MCF 10A (cell line): ENCODE measurements at regions not wholly inside any gene's neighbourhood (a gene's known extent, or its start where the extent isn't known, plus 50 kb on each side); places are given as distances from the start of the nearest gene placed in this dataset.

Experiments used
- BruUV-seq: library from RNA; stranded (reverse); fragments of 400-500 nt; replicated peaks from 2 replicates; lab custom pipeline; 2021; lab: Mats Ljungman, UMichigan
- CTCF ChIA-PET: fragments of 300-600 bp; sonication (Branson Sonifier 250); formaldehyde crosslinking; extraction: SDS; loops from one replicate; lab custom pipeline; 2021; ENCODE audit warnings: antibody characterized with exemption, inconsistent platforms; lab: Yijun Ruan, JAX
- POLR2A ChIA-PET: fragments of 300-600, 350-650 bp; sonication (Branson Sonifier 250); formaldehyde crosslinking; extraction: SDS; loops from one replicate; lab custom pipeline; 2020; ENCODE audit warnings: antibody characterized with exemption, inconsistent platforms; lab: Yijun Ruan, JAX
- DNase-seq: peaks from one replicate; pipeline ENCODE4 v3.0.0-alpha.2; 2018; ENCODE audit not compliant: unreplicated experiment
- H3K27ac Mint-ChIP-seq: one replicate; pipeline ENCODE4 v1.8.0; 2022; ENCODE audit warnings: mild to moderate bottlenecking, low read depth, mixed read lengths; ENCODE audit not compliant: unreplicated experiment
- H3K27me3 Mint-ChIP-seq: one replicate; pipeline ENCODE4 v1.8.0; 2022; ENCODE audit warnings: mixed read lengths; ENCODE audit not compliant: insufficient read depth, unreplicated experiment
- H3K36me3 Mint-ChIP-seq: one replicate; pipeline ENCODE4 v1.8.0; 2022; ENCODE audit warnings: mild to moderate bottlenecking, moderate library complexity, mixed read lengths; ENCODE audit not compliant: insufficient read depth, unreplicated experiment
- H3K4me1 Mint-ChIP-seq: one replicate; pipeline ENCODE4 v1.8.0; 2022; ENCODE audit warnings: mixed read lengths; ENCODE audit not compliant: insufficient read depth, unreplicated experiment
- H3K4me3 Mint-ChIP-seq: one replicate; pipeline ENCODE4 v1.8.0; 2022; ENCODE audit warnings: mild to moderate bottlenecking, moderate library complexity, mixed read lengths; ENCODE audit not compliant: unreplicated experiment
- H3K9me3 Mint-ChIP-seq: one replicate; pipeline ENCODE4 v1.8.0; 2022; ENCODE audit warnings: mixed read lengths; ENCODE audit not compliant: unreplicated experiment
- intact Hi-C: fragments of 100-400 bp; cut with micrococcal nuclease; formaldehyde crosslinking; loops from 2 replicates; pipeline ENCODE4 v1.14.1; 2022
- TF ChIP-seq, protein P1 (sequence below): fragments of 200-600 bp; IDR thresholded peaks from one replicate; pipeline ENCODE4 v1.8.0; 2022; ENCODE audit warnings: antibody characterized with exemption, mild to moderate bottlenecking; ENCODE audit not compliant: unreplicated experiment

DNA sequence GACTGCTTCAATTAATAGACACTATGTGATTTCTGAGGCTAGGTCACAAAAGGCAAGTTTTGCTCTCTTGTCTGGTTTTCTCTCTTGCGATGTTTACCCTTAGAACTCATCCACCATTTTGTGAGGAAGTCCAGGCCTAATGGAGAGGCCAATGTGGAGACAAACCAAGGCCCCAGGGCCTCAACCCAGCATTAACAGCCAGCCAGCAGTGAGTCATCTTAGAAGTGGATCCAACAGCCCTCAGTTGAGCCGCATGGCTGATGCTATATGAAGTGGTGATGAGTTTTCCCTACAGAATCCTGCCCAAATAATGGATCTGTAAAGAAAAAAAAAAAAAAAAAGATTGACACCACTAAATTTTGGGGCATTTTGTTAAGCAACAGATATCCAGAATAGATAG lies 95.1 kb downstream of the DNTTIP2 start:
- ChIA-PET CTCF (interaction anchor here (0.7 kb wide), 1 partner anchor 34 kb away, joined by 3 read pairs; no protein-coding TSS in a partner anchor), POLR2A (no interaction called here)
- Mint-ChIP-seq H3K36me3 (peaks cover 6% of the 10 kb centered on the region), H3K4me3 (no peak overlapping the region), H3K4me1 (peaks cover 23% of the 10 kb centered on the region), H3K9me3 (peaks cover 7% of the 10 kb centered on the region), H3K27ac (no peak overlapping the region), H3K27me3 (no peaks in the 10 kb centered on the region)
- TF ChIP-seq, protein P1, sequence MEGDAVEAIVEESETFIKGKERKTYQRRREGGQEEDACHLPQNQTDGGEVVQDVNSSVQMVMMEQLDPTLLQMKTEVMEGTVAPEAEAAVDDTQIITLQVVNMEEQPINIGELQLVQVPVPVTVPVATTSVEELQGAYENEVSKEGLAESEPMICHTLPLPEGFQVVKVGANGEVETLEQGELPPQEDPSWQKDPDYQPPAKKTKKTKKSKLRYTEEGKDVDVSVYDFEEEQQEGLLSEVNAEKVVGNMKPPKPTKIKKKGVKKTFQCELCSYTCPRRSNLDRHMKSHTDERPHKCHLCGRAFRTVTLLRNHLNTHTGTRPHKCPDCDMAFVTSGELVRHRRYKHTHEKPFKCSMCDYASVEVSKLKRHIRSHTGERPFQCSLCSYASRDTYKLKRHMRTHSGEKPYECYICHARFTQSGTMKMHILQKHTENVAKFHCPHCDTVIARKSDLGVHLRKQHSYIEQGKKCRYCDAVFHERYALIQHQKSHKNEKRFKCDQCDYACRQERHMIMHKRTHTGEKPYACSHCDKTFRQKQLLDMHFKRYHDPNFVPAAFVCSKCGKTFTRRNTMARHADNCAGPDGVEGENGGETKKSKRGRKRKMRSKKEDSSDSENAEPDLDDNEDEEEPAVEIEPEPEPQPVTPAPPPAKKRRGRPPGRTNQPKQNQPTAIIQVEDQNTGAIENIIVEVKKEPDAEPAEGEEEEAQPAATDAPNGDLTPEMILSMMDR: no peak
- intact Hi-C loops: no loop called here
- no TSS peak for BruUV-seq
- DNase-seq: no peak

DNA sequence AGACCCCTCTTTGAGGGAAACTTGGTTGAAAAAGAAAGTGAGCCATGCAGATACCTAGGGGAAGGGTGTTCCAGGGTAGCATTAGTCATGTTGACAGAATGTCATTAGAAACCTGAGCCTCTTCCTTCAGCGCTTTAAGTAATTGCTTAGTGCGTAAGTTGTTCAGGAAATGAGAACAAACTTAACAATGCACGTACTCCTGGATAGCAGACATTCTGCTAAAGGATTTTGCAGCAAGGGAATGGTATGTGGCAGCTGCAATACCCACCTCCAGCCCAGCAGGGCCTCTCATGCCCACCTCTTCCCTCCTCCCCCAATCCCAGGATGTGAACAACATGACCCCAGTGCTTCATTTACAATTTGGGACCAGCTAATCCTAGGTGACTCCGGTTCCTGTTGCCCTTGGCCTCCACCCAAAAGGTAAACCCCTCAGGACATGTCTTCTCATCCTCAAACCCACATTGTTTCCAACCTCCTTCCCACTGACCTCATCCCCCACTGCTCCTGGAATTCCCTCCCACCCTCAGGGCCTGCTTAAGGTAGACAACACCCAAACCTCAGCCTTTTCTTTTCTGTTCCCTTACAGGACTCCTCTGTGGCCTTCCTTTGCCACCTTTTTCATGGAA lies 98.0 kb upstream of the BCAR3 start:
- H3K4me1 Mint-ChIP-seq: peaks cover 51% of the 10 kb centered on the region
- H3K27me3 Mint-ChIP-seq: no peaks in the 10 kb centered on the region
- TF ChIP-seq, protein P1: no peak
- peak overlapping the region; percentile 92 for H3K27ac Mint-ChIP-seq
- H3K9me3 Mint-ChIP-seq: peaks cover 1% of the 10 kb centered on the region
- POLR2A ChIA-PET: interaction anchor here (0.6 to 4.0 kb wide), 17 partner anchors 13 to 337 kb away, joined by 3 to 25 read pairs (median 4); partner anchors contain the start of genes BCAR3 and FNBP1L
- peak overlapping the region; percentile 44 for H3K4me3 Mint-ChIP-seq
- intact Hi-C loops: loop anchor here (2.0 kb wide), 3 partner anchors 25 to 41 kb away; no protein-coding TSS in a partner anchor
- peak; percentile 100 for DNase-seq
- CTCF ChIA-PET: interaction anchor here (0.7 to 4.2 kb wide), 5 partner anchors 10 to 311 kb away, joined by 3 to 21 read pairs (median 3); no protein-coding TSS in a partner anchor
- H3K36me3 Mint-ChIP-seq: peaks cover 6% of the 10 kb centered on the region
- BruUV-seq: no TSS peak

DNA sequence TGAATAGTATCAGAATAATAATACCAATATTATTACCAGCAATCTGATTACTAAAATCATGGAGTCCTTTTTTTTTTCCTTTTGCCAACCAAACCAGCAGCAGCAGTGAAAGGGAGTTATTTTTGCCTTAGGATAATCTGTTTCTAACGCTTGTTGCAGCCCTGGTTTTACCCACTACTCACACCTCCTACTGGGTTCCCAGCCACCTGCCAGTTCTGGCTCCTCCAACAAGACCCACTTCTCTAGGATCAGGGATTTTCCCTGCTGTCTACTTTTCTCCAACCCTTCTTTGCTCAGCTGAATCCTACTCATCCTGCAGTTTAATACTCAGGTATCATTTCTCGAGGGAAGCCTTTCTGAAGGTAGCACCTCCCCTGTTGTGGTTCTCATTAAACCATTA lies 96.8 kb upstream of the BCAR3 start:
- H3K4me1 Mint-ChIP-seq: peaks cover 51% of the 10 kb centered on the region
- H3K36me3 Mint-ChIP-seq: peaks cover 6% of the 10 kb centered on the region
- DNase-seq: no peak
- intact Hi-C loops: loop anchor here (2.0 kb wide), 3 partner anchors 24 to 40 kb away; no protein-coding TSS in a partner anchor
- no TSS peak for BruUV-seq
- H3K9me3 Mint-ChIP-seq: no peaks in the 10 kb centered on the region
- no peak overlapping the region for H3K4me3 Mint-ChIP-seq
- POLR2A ChIA-PET: interaction anchor here (0.9 to 2.8 kb wide), 10 partner anchors 23 to 331 kb away, joined by 3 to 25 read pairs (median 7); partner anchors contain the start of genes BCAR3 and FNBP1L
- CTCF ChIA-PET: interaction anchor here (0.7 to 4.2 kb wide), 8 partner anchors 11 to 149 kb away, joined by 3 to 21 read pairs (median 3); partner anchors contain the start of gene BCAR3
- peak overlapping the region; percentile 92 for H3K27ac Mint-ChIP-seq
- TF ChIP-seq, protein P1: no peak
- no peaks in the 10 kb centered on the region for H3K27me3 Mint-ChIP-seq

DNA sequence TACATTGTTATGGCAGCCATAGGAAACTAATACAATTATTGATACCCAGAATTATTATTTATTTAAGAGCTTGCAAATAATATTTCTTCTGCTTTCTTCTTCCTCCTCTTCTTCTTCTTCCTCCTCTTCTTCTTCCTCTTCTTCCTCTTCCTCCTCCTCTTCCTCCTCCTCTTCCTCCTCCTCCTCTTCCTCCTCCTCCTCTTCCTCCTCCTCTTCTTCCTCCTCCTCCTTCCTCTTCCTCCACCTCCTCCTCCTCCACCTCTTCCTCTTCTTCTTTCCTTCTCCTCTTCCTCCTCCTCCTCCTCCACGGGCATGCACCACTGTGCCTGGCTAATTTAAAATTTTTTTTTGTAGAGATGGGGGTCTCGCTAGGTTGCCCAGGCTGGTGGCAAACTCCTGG lies 95.6 kb upstream of the BCAR3 start:
- H3K27ac Mint-ChIP-seq: peak overlapping the region; percentile 94
- H3K9me3 Mint-ChIP-seq: no peaks in the 10 kb centered on the region
- no TSS peak for BruUV-seq
- peaks cover 11% of the 10 kb centered on the region for H3K36me3 Mint-ChIP-seq
- no peak overlapping the region for H3K4me3 Mint-ChIP-seq
- TF ChIP-seq, protein P1: no peak
- ChIA-PET CTCF (interaction anchor here (4.2 kb wide), 1 partner anchor 36 kb away, joined by 21 read pairs; no protein-coding TSS in a partner anchor), POLR2A (interaction anchor here (0.6 to 5.2 kb wide), 9 partner anchors 22 to 330 kb away, joined by 3 to 46 read pairs (median 6); partner anchors contain the start of genes BCAR3 and DNTTIP2)
- no peaks in the 10 kb centered on the region for H3K27me3 Mint-ChIP-seq
- intact Hi-C loops: no loop called here
- peaks cover 60% of the 10 kb centered on the region for H3K4me1 Mint-ChIP-seq
- no peak for DNase-seq
